Hepatocyte (in vitro differentiated cells): ENCODE measurements at regions not wholly inside any gene's neighbourhood (a gene's known extent, or its start where the extent isn't known, plus 50 kb on each side); places are given as distances from the start of the nearest gene placed in this dataset.

ENCODE experiments used
- CTCF ChIP-seq: fragments of 200-600 bp; sonication (generic); IDR thresholded peaks from 2 replicates; pipeline ENCODE4 v1.5.1; 2016; ENCODE audit warnings: antibody characterized with exemption, mild to moderate bottlenecking; ENCODE audit not compliant: poor library complexity
- EZH2 ChIP-seq: fragments of 200-600 bp; sonication (generic); IDR thresholded peaks from 2 replicates; pipeline ENCODE4 v1.6.1; 2016; ENCODE audit warnings: antibody characterized with exemption, mild to moderate bottlenecking, borderline replicate concordance

DNA sequence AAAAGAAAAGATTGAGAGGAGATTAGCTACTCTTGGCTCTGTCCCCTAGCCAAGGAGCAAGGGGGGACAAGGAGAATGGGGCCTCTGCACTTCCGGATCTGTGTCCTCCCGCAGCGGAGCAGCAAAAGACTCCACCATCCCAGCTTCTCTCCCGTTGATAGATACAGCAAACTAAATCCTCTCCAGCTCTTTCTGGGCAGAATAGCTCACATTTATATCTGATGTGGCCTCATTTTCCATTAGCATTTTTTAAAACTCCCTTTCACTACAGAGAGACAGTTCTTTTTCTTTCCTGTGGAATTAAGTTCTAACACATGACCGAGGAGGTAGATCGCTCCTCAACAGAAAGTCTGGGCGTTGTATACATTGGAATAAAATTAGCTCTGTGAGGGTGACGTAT is 260.9 kb upstream of the SOX4 start:
- TF ChIP-seq EZH2 (no peak), CTCF (no peak)
